Muscle of back (tissue), 3 donors: ENCODE measurements at regions not wholly inside any gene's neighbourhood (a gene's known extent, or its start where the extent isn't known, plus 50 kb on each side); places are given as distances from the start of the nearest gene placed in this dataset.
"Not testable (repeated sequence)": the region's sequence is repeated elsewhere in the genome, so short reads cannot be mapped to it uniquely, and the experiment has no call there.

Experiments
- DNase-seq, 3 donors: peaks; one replicate each; pipeline versions ENCODE4 v3.0.0 to v3.0.0-alpha.2; 2013

DNA sequence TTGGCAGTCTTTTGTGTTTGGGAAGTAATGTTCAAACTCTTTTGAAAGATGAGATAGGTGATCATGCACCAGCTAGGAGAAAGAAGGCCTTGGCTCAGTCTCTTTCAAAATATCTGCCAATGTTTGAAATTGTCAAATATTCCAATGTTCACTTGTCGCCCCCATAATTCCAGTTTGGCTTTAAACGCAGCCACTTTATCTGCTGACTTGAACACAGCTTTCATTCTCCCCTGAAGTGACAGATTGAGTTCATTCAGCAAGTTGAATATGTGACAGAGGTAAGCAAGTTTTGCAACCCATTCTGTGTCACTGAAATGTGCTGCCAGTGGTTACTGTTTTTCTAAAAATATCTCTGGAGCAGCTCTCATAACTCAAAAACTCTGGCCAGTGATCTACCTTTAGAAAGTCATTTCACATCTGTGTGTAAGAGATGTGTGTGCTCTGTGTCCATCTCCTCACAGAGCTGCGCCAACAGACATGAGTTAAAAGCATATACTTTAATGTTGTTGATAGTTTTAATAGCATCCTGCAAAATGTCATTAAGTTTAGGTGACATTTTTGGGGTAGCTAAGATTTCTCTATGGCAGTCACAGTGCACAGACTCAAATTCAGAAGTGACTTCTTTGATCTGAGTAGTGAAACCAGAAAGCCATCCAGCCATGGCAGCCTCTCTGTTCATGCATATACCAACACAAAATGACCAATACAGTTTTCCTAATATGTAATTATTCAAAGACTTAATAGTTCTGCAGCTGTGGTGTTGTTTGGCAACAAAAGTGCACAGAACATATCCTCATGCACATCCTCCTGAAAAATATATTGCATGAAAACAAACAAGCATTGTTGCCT is 614.3 kb upstream of the MIS18BP1 start:
- no peak for DNase-seq

DNA sequence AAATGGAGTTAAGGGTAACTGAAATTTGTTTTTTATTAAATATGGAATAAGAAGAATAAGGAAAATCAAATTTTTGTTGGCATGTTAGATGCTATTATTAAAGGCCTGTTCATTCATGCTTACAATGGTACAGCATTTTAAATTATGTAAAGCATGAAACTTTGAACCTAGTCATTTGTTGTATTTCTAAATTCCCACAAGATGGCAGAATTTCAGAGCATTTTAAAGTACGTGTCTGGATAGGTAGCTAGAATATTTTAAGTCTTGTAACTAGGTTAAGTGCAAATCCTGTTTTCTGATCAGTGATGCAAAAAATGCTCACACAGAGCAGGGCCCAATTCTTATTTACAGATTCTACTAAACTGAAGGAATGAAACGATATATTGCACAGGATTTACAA is 585.6 kb upstream of the MIS18BP1 start:
- DNase-seq = peak in 1 of 3 donors; percentile 2

DNA sequence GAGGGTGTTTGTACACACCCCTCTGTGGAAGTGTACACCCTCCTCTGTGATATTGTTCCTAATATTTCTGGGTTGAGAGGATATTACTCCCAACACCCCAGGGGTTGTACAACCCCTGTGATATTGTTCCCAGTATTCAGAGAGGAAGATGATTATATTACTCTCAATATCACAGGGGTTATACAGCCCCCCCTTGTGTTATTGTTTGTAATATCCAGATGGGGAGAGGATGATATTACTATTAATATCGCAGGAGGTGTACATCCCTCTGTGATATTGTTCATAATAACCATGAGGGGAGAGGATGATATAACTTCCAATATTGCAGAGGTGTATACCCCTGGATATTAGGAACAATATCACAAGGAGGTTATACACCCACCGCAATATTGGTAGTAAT is 566.1 kb upstream of the MIS18BP1 start:
- DNase-seq = no peak

DNA sequence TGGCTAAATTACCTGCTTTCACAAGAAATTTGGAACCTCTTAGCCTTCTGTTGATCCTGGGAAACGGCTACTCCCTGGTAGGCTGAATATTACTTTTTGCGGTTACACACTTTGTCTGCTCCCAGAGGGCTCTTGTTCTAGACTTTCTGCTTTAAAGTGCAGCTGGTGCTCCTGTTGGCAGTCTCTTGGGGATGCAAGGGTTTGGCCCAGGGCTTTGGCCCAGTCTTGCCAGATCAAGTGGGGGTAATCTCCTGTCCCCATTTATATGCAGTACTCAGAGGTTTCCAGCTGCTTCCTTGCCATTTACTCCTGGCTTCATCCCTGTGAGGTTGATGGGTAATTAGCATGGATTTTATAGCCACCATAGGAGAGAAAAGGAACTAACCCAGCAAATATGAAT is 558.2 kb upstream of the MIS18BP1 start:
- no peak for DNase-seq

DNA sequence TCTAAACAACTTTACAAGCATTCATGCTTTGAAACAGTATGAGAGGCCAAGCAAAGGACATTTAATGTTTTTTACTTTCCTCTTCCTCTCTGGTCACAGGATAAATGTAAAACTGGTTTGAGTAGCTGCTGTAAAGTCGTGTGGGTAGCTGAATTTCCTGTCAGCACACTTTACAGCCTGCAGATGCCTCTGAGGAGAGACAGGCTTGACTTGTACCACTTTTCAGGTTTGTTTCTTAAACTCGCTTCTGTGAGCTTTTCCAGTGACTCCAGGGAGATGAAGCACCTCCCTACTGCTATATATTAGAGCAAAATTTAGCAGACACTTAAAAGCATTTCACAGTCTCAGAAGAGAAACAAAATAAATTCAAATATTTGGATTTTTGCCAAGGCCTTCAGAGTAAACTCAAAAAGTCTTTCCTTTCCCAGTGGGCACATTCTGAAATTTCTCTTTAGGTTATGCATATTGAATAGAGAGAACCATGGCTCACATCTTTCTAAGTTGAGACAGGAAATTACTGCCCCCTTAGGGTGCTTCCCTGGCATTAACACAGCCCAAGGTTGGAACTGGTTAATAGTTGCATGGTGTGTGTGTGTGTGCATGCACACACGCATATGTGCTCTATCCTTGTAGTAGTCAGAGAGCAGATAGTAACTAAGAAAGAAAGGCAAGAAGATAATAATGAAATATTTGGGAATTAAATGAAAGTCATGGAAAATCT is 557.3 kb upstream of the MIS18BP1 start:
- peak in 1 of 3 donors; percentile 9 for DNase-seq

DNA sequence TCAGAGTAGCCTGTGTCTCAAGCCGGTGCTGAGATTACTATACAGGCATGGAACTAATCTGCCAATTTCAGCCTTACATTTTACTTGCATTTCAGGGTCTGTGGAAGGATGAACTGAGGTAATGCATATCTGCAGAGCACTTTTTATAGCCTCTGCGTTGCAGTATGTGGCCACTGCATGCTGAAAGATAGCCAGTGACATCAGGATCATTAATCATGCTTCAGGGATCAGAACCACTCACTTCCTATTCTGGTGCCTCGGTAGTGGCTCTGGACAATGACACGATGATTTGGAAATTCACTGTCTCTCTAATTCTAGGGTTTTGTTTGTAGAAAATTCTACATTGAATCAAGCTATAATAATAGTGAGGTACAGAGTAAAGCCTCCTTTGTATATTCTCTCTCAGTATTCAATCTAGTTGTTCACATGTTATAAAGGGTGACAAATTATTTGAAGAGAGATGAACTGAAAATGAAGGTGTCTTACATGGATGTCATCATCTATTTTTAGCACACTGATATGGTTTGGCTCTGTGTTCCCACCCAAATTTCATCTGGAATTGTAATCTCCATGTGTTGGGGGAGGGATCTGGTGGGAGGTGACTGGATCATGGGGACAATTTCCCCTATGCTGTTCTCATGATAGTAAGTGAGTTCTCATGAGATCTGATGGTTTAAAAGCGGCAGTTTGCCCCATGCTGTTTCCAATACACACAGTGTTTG is 554.3 kb upstream of the MIS18BP1 start:
- DNase-seq = no peak

DNA sequence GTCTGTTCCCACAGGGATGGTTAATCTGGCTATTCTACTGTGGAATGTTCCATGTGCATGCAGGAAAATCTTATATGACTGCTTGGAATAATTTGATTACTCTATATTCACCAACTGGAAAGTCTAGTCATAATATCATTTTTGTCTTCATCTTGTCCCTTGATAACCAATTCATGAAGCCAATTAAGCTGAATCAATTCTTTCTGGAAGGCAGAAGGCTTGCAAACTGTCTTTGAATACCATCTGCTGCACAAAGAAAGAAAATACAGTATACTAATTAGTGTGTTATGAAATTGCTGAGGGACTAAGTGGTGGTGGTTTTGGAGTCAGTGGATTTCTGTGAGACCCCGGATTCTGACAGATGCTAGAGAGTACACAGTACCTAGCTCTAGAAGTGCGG is 546.5 kb upstream of the MIS18BP1 start:
- DNase-seq = no peak

DNA sequence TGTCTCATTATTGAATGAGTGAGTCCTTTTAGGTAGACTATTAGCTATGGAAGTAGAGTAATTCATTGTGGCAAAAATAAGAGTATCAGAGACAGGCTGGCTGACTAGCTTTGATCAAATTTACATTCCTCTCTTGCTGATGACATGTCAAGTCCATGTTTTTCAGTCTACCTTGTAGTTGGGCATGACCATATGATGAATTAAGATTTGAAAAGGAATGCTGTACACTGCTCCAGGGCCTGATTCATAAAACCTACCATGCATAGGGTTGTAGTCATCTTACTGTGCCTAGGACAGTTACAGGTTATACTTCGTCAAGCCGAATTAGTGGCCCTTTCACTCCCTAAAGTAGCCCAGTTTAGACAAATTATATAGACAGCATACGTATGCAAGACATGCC is 545.7 kb upstream of the MIS18BP1 start:
- no peak for DNase-seq

DNA sequence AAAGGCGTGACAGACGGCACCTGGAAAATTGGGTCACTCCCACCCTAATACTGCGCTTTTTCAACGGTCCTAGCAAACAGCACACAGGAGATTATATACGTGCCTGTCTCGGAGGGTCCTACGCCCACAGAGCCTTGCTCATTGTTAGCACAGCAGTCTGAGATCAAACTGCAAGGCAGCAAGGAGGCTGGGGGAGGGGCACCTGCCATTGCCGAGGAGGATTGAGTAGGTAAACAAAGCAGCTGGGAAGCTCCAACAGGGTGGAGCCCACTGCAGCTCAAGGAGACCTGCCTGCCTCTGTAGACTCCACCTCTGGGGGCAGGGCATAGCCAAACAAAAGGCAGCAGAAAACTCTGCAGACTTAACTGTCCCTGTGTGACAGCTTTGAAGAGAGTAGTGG is 543.0 kb upstream of the MIS18BP1 start:
- DNase-seq = not testable (repeated sequence)

DNA sequence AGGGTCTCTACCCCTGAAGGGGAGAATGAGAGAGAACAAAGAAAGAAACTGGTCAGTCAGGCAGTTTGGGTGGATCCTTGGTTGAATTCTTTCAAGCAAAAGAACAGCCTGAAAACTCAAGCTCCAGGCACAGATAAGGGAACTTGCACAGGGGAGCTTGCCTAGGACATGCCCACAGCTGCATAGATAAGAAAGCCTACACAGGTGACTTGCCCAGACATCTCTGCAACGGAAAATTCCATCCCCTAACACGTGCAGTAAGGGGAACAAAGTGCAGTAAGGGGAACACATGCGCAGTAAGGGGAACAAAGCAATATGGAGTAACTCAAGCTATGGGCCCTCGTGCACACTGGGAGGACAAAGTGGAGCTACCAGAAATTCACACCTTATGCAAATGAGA is 540.1 kb upstream of the MIS18BP1 start:
- no peak for DNase-seq

DNA sequence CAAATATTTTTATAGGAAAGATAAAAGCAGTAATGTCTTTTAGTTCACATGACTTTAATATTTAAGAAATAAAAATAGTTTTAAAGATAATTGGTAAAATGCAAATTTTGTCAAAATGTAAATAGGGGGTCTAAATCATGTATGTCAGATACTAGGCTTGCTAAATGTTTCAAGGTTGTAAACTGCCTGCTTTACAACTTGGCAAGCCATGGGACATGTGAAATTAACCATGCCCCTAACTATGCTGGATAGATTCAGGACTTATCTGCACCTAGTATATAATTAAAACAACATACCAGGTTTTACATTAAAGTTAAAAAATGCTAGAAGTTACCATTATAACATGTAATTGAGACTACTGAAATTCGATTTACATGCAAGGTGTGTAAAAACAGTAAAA is 537.3 kb upstream of the MIS18BP1 start:
- DNase-seq = no peak

DNA sequence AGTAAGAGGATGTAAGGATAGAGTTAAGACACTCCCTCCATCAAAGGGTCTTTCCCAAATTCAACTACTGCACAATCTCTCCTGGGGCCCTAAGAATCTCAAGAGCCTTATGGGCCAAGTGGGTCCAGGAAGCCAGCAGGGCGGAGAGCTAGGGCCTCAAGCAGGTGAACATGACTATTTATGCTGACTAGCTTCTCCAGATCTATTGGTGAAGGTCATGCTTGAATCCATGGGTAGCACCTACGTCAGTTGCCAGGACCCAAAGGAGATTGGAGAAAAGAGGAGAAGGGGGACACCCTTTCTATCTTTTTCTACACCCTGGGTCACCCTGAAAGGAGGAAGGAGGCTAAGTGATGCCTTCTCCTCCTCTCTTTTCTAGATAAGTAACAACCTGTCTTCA is 534.2 kb upstream of the MIS18BP1 start:
- no peak for DNase-seq

DNA sequence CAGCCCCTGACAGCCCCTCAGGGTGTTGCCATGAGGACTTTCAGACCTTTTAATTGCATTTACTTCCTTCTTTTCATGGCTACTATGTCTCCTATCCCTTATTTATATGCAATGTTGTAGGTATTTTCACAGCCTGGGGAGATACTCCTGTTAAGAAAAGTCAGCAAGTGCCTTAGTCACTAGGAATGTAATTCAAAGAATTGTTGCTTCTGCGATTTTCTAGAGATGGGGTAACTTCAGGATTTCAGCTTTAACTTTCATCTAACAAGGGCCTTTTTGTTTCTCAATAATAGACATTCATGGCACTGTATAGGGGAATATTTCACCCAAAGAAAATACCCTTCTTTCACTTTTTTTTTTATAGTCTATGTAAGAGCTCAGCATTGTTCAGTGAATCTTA is 533.3 kb upstream of the MIS18BP1 start:
- no peak for DNase-seq

DNA sequence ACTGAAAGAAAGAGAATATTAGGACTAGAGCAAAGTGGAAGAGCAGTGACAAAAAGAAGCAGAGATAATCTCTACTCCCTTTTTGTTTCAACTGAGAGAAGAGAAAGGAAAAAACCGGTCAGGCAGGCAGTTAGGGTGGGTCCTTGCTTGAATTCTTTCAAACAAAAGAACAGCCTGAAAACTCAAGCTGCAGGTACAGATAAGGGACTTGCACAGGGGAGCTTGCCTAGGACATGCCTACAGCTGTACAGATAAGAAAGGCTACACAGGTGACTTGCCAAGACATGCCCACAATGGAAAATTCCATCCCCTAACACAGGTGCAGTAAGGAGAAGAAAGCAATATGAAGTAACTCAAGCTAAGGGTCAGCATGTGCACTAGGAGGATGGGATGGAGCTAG is 532.2 kb upstream of the MIS18BP1 start:
- DNase-seq = no peak

DNA sequence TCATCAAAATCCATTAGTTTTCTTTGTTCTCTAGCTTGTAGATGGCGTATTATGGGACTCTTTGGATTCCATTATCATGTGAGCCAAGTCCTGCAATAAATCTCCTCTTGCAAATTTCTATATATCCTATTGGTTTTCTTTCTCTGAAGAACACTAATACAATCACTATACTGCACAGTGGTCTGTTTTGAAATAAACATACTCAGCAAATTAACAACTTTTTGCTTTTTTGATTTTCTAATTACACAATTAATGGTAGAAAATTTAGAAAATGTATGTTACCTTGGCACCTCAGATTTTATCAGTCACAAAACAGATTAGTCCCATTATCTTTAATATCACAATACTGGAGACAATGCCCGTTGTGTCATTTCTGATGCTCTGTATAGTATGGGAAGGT is 513.2 kb upstream of the MIS18BP1 start:
- DNase-seq = no peak

DNA sequence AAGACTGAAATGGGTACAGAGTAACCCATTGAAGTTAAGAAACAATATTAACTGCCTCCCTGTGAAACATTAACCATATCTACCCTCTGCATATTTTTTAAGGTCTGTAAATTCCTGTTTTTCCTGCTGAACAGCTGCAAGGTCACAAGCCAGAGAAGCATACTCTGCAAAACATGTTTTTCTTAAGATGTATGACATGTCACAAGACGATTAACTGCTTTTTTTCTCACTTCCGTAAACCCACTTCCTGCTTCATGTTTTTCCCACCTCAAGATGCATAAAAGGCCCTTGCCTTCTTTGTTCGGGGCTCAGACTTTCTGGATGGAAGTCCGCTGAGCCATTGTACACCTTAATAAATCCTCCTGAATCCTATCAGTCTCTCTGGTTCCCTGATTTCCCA is 504.7 kb upstream of the MIS18BP1 start:
- DNase-seq = no peak

DNA sequence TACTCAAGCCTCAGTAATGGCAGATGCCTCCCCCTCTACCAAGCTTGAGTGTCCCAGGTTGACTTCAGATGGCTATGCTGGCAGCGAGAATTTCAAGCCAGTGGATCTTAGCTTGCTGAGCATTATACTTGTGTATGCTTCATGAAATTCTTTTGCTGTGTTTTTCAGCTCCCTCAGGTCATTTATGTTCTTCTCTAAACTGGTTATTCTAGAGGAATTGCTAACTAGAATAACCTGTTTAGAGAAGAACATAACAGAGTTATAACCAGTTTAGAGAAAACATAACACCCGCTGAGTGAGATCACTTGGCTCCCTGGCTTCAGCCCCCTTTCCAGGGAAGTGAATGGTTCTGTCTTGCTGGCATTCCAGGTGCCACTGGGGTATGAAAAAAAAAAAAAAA is 503.4 kb upstream of the MIS18BP1 start:
- DNase-seq = not testable (repeated sequence)

DNA sequence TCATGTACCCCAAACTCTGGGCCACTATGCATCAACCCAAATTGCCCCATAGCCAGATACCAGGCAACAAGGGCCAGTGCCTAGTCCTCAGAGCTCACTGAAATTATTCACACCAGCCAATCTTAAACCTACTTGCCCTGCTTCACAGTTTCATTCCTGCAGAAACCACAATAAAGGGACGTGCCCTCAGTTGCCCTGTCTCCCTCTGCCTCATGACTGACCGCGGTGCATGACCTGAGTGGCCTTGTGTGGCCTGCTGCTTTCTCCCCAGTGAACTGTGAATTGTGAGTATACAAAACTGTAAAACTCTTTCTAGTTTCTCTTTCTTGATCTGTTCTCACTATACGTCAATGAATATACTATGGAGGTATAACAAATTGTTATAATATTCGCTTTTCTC is 490.9 kb upstream of the MIS18BP1 start:
- no peak for DNase-seq

DNA sequence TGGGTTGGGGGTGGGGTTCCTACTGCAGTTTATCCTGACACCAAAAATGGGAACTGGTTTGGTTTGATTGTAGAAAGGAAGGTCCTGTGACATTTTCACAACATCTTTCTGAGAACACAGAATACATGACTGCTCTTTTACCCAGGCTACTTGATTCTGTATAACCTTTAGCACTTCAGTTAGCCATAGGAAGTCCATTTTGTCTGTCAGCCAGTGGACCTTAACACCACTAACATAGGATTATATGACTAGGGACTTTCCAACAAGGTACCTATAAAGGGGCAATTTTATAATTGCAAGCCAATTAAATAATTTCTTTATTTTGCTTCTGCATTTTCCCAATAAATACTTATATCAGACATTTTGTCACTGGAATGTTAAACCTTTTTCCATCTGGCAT is 489.2 kb upstream of the MIS18BP1 start:
- no peak for DNase-seq

DNA sequence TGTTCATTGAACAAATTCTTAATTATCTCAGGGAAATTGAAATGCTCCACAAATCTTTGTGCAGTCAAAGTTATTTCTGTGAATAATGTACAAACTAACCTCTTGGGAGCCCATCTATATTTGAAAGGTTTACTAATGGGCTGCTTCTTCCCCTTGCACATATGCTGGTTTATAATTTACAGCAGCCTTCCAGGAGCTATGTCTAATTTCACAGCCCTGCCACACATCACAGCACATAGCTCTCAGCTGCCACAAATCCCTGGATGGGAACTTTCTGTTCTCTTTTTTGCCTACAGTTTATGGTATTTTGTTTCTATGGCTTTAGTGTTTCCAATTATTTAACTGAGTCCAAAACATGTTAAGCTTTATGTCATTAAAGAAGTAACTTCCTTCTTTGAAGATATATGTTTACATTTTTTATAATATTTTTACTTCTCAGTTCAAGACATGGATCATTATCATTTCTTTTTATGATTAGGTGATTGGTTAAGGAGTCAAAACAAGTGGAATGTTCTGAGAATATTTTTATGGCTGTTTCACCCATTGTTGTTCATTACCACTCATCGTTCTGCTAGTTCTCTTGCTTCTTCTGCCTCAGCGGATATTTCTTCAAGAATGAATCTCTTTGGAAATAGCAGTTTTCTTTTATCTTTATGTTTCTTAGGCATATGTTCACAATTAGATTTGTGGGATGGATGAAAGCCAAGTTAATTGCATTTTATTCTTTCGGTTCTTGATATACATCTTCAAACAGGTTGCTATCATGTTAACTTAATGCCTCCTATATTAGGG is 475.6 kb upstream of the MIS18BP1 start:
- DNase-seq = peak in 1 of 3 donors; percentile 1

DNA sequence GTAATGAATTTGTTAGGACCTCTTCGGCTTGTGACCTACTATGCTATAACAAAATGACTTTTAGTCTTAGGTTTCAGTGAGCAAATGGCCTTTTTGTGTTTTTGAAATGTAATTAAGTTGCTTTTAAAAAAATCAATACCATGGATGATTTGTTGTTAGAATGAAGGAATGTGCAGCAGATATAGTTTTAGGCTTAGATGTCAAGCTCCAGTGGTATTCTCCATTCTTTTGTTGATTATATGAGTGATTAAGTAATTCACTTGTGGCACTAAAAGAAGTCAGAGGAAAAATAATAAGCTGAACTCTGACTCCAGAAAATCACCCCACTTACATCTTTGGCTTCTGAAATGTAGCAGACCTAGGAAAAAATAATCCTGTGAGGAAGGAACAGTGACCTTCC is 474.1 kb upstream of the MIS18BP1 start:
- DNase-seq = no peak

DNA sequence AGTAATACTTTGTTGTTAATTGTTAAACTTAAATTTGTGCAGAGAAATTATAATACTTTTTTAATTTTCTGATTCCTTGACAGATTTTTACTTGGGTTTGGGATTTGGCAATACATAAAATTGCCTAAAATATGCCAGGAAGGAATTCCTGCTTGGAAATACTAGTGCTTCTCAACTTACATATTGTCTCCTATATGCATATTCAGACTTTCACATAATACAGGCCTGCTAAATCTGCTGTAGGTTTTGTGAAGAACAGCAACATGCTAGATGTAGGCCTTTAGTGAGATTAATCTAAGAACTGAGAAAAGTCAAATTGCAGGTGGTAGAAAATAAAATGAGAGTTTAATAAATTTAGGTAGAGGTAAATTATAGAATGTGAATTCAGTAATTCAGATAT is 468.5 kb upstream of the MIS18BP1 start:
- no peak for DNase-seq
